T-helper 2 cell treated with Interferon-gamma antibody and Interleukin-4, amounts not matched to agents 5 μg/mL and 100 μg/mL, for 36 hours (primary cell): ENCODE measurements at regions not wholly inside any gene's neighbourhood (a gene's known extent, or its start where the extent isn't known, plus 50 kb on each side); places are given as distances from the start of the nearest gene placed in this dataset.
"Not testable (repeated sequence)": the region's sequence is repeated elsewhere in the genome, so short reads cannot be mapped to it uniquely, and the experiment has no call there.

Source experiments
- DNase-seq: peaks from one replicate; pipeline ENCODE4 v3.0.0; 2021; ENCODE audit warnings: low spot score
- H3K27ac Mint-ChIP-seq: one replicate; pipeline ENCODE4 v1.8.0; 2021; ENCODE audit warnings: mild to moderate bottlenecking, mixed read lengths
- H3K27me3 Mint-ChIP-seq: one replicate; pipeline ENCODE4 v1.8.0; 2021; ENCODE audit warnings: low read depth, mixed read lengths
- H3K36me3 Mint-ChIP-seq: one replicate; pipeline ENCODE4 v1.8.0; 2021; ENCODE audit warnings: low read depth, mixed read lengths
- H3K4me1 Mint-ChIP-seq: one replicate; pipeline ENCODE4 v1.8.0; 2021; ENCODE audit warnings: low read depth, mixed read lengths
- H3K4me3 Mint-ChIP-seq: one replicate; pipeline ENCODE4 v1.8.0; 2022; ENCODE audit warnings: mild to moderate bottlenecking, moderate library complexity, mixed read lengths
- H3K9me3 Mint-ChIP-seq: one replicate; pipeline ENCODE4 v1.8.0; 2021; ENCODE audit warnings: mixed read lengths

GRCh38 chr11:24413391-24413790 lies 83.5 kb upstream of the LUZP2 start:
- H3K27ac Mint-ChIP-seq, result no peak overlapping the region

GRCh38 chr11:24415955-24416636 lies 80.8 kb upstream of the LUZP2 start:
- not testable (repeated sequence) for DNase-seq, H3K4me3 Mint-ChIP-seq, H3K36me3 Mint-ChIP-seq

More at GRCh38 chr11:24413391-24413790, 83.5 kb upstream of the LUZP2 start:
- Mint-ChIP-seq H3K4me3 (no peak overlapping the region), H3K4me1 (no peaks in the 10 kb centered on the region), H3K27me3 (no peaks in the 10 kb centered on the region), H3K9me3 (peaks cover 27% of the 10 kb centered on the region), H3K36me3 (no peaks in the 10 kb centered on the region)
- no peak for DNase-seq

GRCh38 chr11:24421766-24422165 lies 75.1 kb upstream of the LUZP2 start:
- DNase-seq, result no peak
- peaks cover 33% of the 10 kb centered on the region for H3K9me3 Mint-ChIP-seq
- H3K4me1 Mint-ChIP-seq, result no peaks in the 10 kb centered on the region
- H3K4me3 Mint-ChIP-seq, result no peak overlapping the region
- H3K27me3 Mint-ChIP-seq, result no peaks in the 10 kb centered on the region
- H3K27ac Mint-ChIP-seq, result no peak overlapping the region
- no peaks in the 10 kb centered on the region for H3K36me3 Mint-ChIP-seq

More at GRCh38 chr11:24415955-24416636, 80.8 kb upstream of the LUZP2 start:
- not testable (repeated sequence) for H3K4me1 Mint-ChIP-seq, H3K27ac Mint-ChIP-seq, H3K27me3 Mint-ChIP-seq
- peaks cover 23% of the 10 kb centered on the region for H3K9me3 Mint-ChIP-seq

- Mint-ChIP-seq H3K27ac (no peak overlapping the region), H3K9me3 (peaks cover 28% of the 10 kb centered on the region), H3K36me3 (no peaks in the 10 kb centered on the region), H3K4me3 (no peak overlapping the region), H3K27me3 (no peaks in the 10 kb centered on the region), H3K4me1 (no peaks in the 10 kb centered on the region)
- DNase-seq, result no peak
These were observed 74.5 kb upstream of the LUZP2 start for GRCh38 chr11:24422376-24422775.

GRCh38 chr11:24437123-24437522 lies 59.7 kb upstream of the LUZP2 start:
- DNase-seq, result no peak
- Mint-ChIP-seq H3K4me1 (no peaks in the 10 kb centered on the region), H3K9me3 (peaks cover 16% of the 10 kb centered on the region), H3K27ac (no peak overlapping the region), H3K4me3 (no peak overlapping the region), H3K27me3 (no peaks in the 10 kb centered on the region), H3K36me3 (no peaks in the 10 kb centered on the region)
